IMR-90 (cell line): ENCODE measurements at regions not wholly inside any gene's neighbourhood (a gene's known extent, or its start where the extent isn't known, plus 50 kb on each side); places are given as distances from the start of the nearest gene placed in this dataset.

Experiments
- ATAC-seq: fragments of 200-7000 bp; cut with Tn5 transposase; 2 replicates; pipeline ENCODE4 v1.9.1; 2020; ENCODE audit warnings: low read depth, mild to moderate bottlenecking, moderate library complexity
- BruUV-seq: library from RNA; stranded (reverse); fragments of 400-500 nt; replicated peaks from 2 replicates; lab custom pipeline; 2021; lab: Mats Ljungman, UMichigan
- CTCF ChIA-PET: fragments of 300-600 bp; formaldehyde crosslinking; extraction: SDS; loops from one replicate; lab custom pipeline; 2021; ENCODE audit warnings: antibody characterized with exemption; lab: Yijun Ruan, JAX
- POLR2A ChIA-PET: fragments of 300-600 bp; sonication (Branson Sonifier 250); formaldehyde crosslinking; loops from one replicate; lab custom pipeline; 2022; ENCODE audit warnings: antibody characterized with exemption; ENCODE audit not compliant: unreplicated experiment; lab: Charles Lee
- DNase-seq: peaks from one replicate; pipeline ENCODE4 v3.0.0; 2013
- H2AFZ ChIP-seq: replicated peaks from 2 replicates; pipeline ENCODE3; 2013; ENCODE audit warnings: low read length, mild to moderate bottlenecking; ENCODE audit not compliant: poor library complexity
- H2AK5ac ChIP-seq: 2 replicates; pipeline ENCODE4 v1.6.1; 2013; ENCODE audit warnings: low read depth, low read length, inconsistent platforms
- H2AK9ac ChIP-seq: replicated peaks from 2 replicates; pipeline ENCODE3; 2013; ENCODE audit warnings: mild to moderate bottlenecking, low read depth, low read length, moderate library complexity; ENCODE audit not compliant: poor library complexity
- H2BK120ac ChIP-seq: 2 replicates; pipeline ENCODE4 v1.6.1; 2013; ENCODE audit warnings: low read depth, low read length, inconsistent platforms
- H2BK15ac ChIP-seq: 3 replicates; pipeline ENCODE4 v1.6.1; 2013; ENCODE audit warnings: low read depth, low read length, inconsistent platforms
- H2BK20ac ChIP-seq: 2 replicates; pipeline ENCODE4 v1.6.1; 2013; ENCODE audit warnings: low read depth, mild to moderate bottlenecking, inconsistent platforms, low read length, moderate library complexity
- H2BK5ac ChIP-seq: 2 replicates; pipeline ENCODE4 v1.6.1; 2013; ENCODE audit warnings: mild to moderate bottlenecking, low read depth, low read length, inconsistent platforms; ENCODE audit not compliant: poor library complexity, severe bottlenecking
- H3K14ac ChIP-seq: replicated peaks from 2 replicates; pipeline ENCODE4 v1.6.1; 2013; ENCODE audit warnings: low read depth, low read length, inconsistent platforms
- H3K18ac ChIP-seq: 2 replicates; pipeline ENCODE4 v1.6.1; 2013; ENCODE audit warnings: low read depth, low read length, control low read depth
- H3K23ac ChIP-seq: 2 replicates; pipeline ENCODE4 v1.6.1; 2013; ENCODE audit warnings: low read depth, low read length, inconsistent platforms
- H3K27ac ChIP-seq: 2 replicates; pipeline ENCODE4 v1.5.1; 2013; ENCODE audit warnings: mild to moderate bottlenecking, control low read depth, low read length; ENCODE audit not compliant: insufficient read depth
- H3K27me3 ChIP-seq: 2 replicates; pipeline ENCODE4 v1.6.1; 2013; ENCODE audit warnings: low read length; ENCODE audit not compliant: control insufficient read depth, insufficient read depth
- H3K36me3 ChIP-seq: 2 replicates; pipeline ENCODE4 v1.6.1; 2013; ENCODE audit warnings: low read length, mixed read lengths; ENCODE audit not compliant: control insufficient read depth, insufficient read depth
- H3K4ac ChIP-seq: 2 replicates; pipeline ENCODE4 v1.6.1; 2013; ENCODE audit warnings: low read depth, low read length, inconsistent platforms
- H3K4me1 ChIP-seq: 2 replicates; pipeline ENCODE4 v1.6.1; 2013; ENCODE audit warnings: low read length, mixed read lengths; ENCODE audit not compliant: control insufficient read depth, insufficient read depth
- H3K4me2 ChIP-seq: 2 replicates; pipeline ENCODE4 v1.6.1; 2013; ENCODE audit warnings: low read depth, mild to moderate bottlenecking, control low read depth, low read length, moderate library complexity
- H3K4me3 ChIP-seq: 2 replicates; pipeline ENCODE4 v1.5.1; 2013; ENCODE audit warnings: low read depth, mild to moderate bottlenecking, control low read depth, low read length, moderate library complexity; ENCODE audit not compliant: insufficient read depth
- H3K56ac ChIP-seq: 2 replicates; pipeline ENCODE4 v1.6.1; 2013; ENCODE audit warnings: low read length, inconsistent platforms; ENCODE audit not compliant: insufficient read depth; ENCODE audit errors: extremely low read depth
- H3K79me1 ChIP-seq, 2 experiments: 2 replicates each; pipeline ENCODE4 v1.6.1; 2013; ENCODE audit warnings: low read length in 2 of 2, inconsistent platforms in 1 of 2, low read depth in 1 of 2
- H3K9ac ChIP-seq: 2 replicates; pipeline ENCODE4 v1.6.1; 2013; ENCODE audit warnings: low read depth, low read length, control low read depth
- H3K9me1 ChIP-seq: 2 replicates; pipeline ENCODE4 v1.6.1; 2013; ENCODE audit warnings: low read length, inconsistent platforms; ENCODE audit not compliant: insufficient read depth
- H3K9me3 ChIP-seq: 2 replicates; pipeline ENCODE4 v1.6.1; 2013; ENCODE audit warnings: low read length; ENCODE audit not compliant: control insufficient read depth, insufficient read depth
- H4K20me1 ChIP-seq: 2 replicates; pipeline ENCODE4 v1.6.1; 2013; ENCODE audit warnings: low read length, inconsistent platforms; ENCODE audit not compliant: insufficient read depth
- H4K5ac ChIP-seq: 2 replicates; pipeline ENCODE4 v1.6.1; 2013; ENCODE audit warnings: mild to moderate bottlenecking, low read depth, low read length, control low read depth
- H4K8ac ChIP-seq, 2 experiments: 2 replicates each; pipeline ENCODE4 v1.6.1; 2013; ENCODE audit warnings: low read depth in 2 of 2, low read length in 2 of 2, control low read depth in 1 of 2, inconsistent platforms in 1 of 2
- H4K91ac ChIP-seq: 2 replicates; pipeline ENCODE4 v1.6.1; 2013; ENCODE audit warnings: low read depth, low read length, inconsistent platforms; ENCODE audit not compliant: insufficient read depth
- BHLHE40 ChIP-seq: fragments of 150-350 bp; IDR thresholded peaks from 2 replicates; pipeline ENCODE4 v1.6.1; 2016; ENCODE audit warnings: mild to moderate bottlenecking, low read depth, low read length
- CEBPB ChIP-seq: IDR thresholded peaks from 2 replicates; pipeline ENCODE4 v1.6.1; 2012; ENCODE audit warnings: low read depth, low read length, improper control_type of control experiment
- CHD1 ChIP-seq: IDR thresholded peaks from 2 replicates; pipeline ENCODE4 v1.6.1; 2012; ENCODE audit warnings: low read depth, low read length, improper control_type of control experiment
- CTCF ChIP-seq: conservative IDR thresholded peaks from 2 replicates; pipeline ENCODE4 v1.5.1; 2012; ENCODE audit warnings: mild to moderate bottlenecking, low read depth, low read length, improper control_type of control experiment
- ELK1 ChIP-seq: fragments of 150-350 bp; IDR thresholded peaks from 2 replicates; pipeline ENCODE4 v1.6.1; 2016; ENCODE audit warnings: low read depth, mild to moderate bottlenecking, low read length, moderate library complexity, borderline replicate concordance
- FOS ChIP-seq: fragments of 150-350 bp; IDR thresholded peaks from 2 replicates; pipeline ENCODE4 v1.6.1; 2016; ENCODE audit warnings: low read depth, low read length
- MAFK ChIP-seq: IDR thresholded peaks from 2 replicates; pipeline ENCODE4 v1.6.1; 2012; ENCODE audit warnings: low read depth, low read length, improper control_type of control experiment
- MAZ ChIP-seq: IDR thresholded peaks from 2 replicates; pipeline ENCODE4 v1.6.1; 2012; ENCODE audit warnings: low read depth, mild to moderate bottlenecking, low read length, improper control_type of control experiment, moderate library complexity, borderline replicate concordance
- MXI1 ChIP-seq: IDR thresholded peaks from 2 replicates; pipeline ENCODE4 v1.6.1; 2012; ENCODE audit warnings: low read depth, mild to moderate bottlenecking, low read length, moderate library complexity, borderline replicate concordance
- NFE2L2 ChIP-seq: fragments of 150-350 bp; IDR thresholded peaks from 2 replicates; pipeline ENCODE4 v1.6.1; 2016; ENCODE audit warnings: low read depth, mild to moderate bottlenecking, low read length
- POLR2A ChIP-seq: IDR thresholded peaks from 2 replicates; pipeline ENCODE4 v1.6.1; 2012; ENCODE audit warnings: mild to moderate bottlenecking, low read depth, low read length
- RAD21 ChIP-seq: IDR thresholded peaks from 2 replicates; pipeline ENCODE4 v1.6.1; 2012; ENCODE audit warnings: low read length, improper control_type of control experiment
- RCOR1 ChIP-seq: IDR thresholded peaks from 2 replicates; pipeline ENCODE4 v1.6.1; 2012; ENCODE audit warnings: mild to moderate bottlenecking, low read length, improper control_type of control experiment; ENCODE audit not compliant: insufficient replicate concordance
- RFX5 ChIP-seq: IDR thresholded peaks from 2 replicates; pipeline ENCODE4 v1.8.0; 2012; ENCODE audit warnings: low read depth, mild to moderate bottlenecking, low read length, moderate library complexity
- SMC3 ChIP-seq: fragments of 150-350 bp; IDR thresholded peaks from 2 replicates; pipeline ENCODE4 v1.6.1; 2016; ENCODE audit warnings: low read depth, mild to moderate bottlenecking, antibody characterized with exemption, low read length, moderate library complexity
- USF2 ChIP-seq: fragments of 150-350 bp; IDR thresholded peaks from 2 replicates; pipeline ENCODE4 v1.6.1; 2017; ENCODE audit warnings: mild to moderate bottlenecking, antibody characterized with exemption, low read length, low read depth
- WGBS, 2 experiments: methylation state at CpG; one replicate each; pipeline versions ENCODE4 v1.1.5 to v1.1.7; 2013; ENCODE audit warnings: missing lambda C conversion rate in 2 of 2; ENCODE audit not compliant: insufficient read length in 1 of 2; ENCODE audit errors: extremely low coverage in 2 of 2; 5-methylcytosine and 5-hydroxymethylcytosine counted together
- dilution Hi-C: fragments of 300-500 bp; cut with HindIII; formaldehyde crosslinking; loops from one replicate; pipeline ENCODE4 v1.14.3; 2018; ENCODE audit warnings: low sequenced_read_pairs; ENCODE audit not compliant: unreplicated experiment
- in situ Hi-C: fragments of 300-500 bp; cut with MboI; formaldehyde crosslinking; loops from 3 replicates; pipeline ENCODE4 v1.14.3; 2019; ENCODE audit warnings: low sequenced_read_pairs, inconsistent platforms, mixed read lengths
- intact Hi-C: fragments of 100-400 bp; cut with micrococcal nuclease; formaldehyde crosslinking; loops from 2 replicates; pipeline ENCODE4 v1.10.0; 2022

- Histone ChIP-seq H3K9ac (no peak overlapping the region), H3K9me1 (no peaks in the 10 kb centered on the region), H3K14ac (no peak overlapping the region), H2AFZ (no peak overlapping the region), H4K5ac (no peak overlapping the region), H4K20me1 (no peaks in the 10 kb centered on the region), H3K18ac (no peak overlapping the region), H3K4me2 (no peak overlapping the region), H3K56ac (no peak overlapping the region), H3K9me3 (peaks cover 5% of the 10 kb centered on the region), H4K91ac (no peak overlapping the region), H3K27me3 (no peaks in the 10 kb centered on the region), H4K8ac (no peak overlapping the region), H3K4me1 (no peaks in the 10 kb centered on the region), H3K79me1 (no peaks in the 10 kb centered on the region), H2BK120ac (no peak overlapping the region), H3K27ac (no peak overlapping the region), H3K36me3 (no peaks in the 10 kb centered on the region), H2AK5ac (no peak overlapping the region), H2BK5ac (no peak overlapping the region), H2BK20ac (no peak overlapping the region), H3K4me3 (no peak overlapping the region), H3K23ac (no peak overlapping the region), H3K4ac (no peak overlapping the region), H2AK9ac (no peak overlapping the region), H2BK15ac (no peak overlapping the region)
- TF ChIP-seq ELK1 (no peak), CHD1 (no peak), FOS (no peak), SMC3 (no peak), RFX5 (no peak), CEBPB (no peak), RAD21 (no peak), POLR2A (no peak), MXI1 (no peak), BHLHE40 (no peak), CTCF (no peak), RCOR1 (no peak), MAZ (no peak), USF2 (no peak), MAFK (no peak), NFE2L2 (no peak)
- POLR2A ChIA-PET = no interaction called here
- in situ Hi-C loops = no loop called here
- dilution Hi-C loops = no loop called here
- ATAC-seq (no peak), DNase-seq (no peak)
- WGBS, 2 experiments = no CpG with 5 or more reads among the region's 2 CpGs
- intact Hi-C loops = no loop called here
- no TSS peak for BruUV-seq
- CTCF ChIA-PET = interaction anchor here (0.6 kb wide), 1 partner anchor 1361 kb away, joined by 4 read pairs; no protein-coding TSS in a partner anchor
Measured at GRCh38 chr10:55740110-55740509, 620.9 kb downstream of the ZWINT start.
